ENCODE measurements at regions not wholly inside any gene's neighbourhood (a gene's known extent, or its start where the extent isn't known, plus 50 kb on each side); places are given as distances from the start of the nearest gene placed in this dataset.

DNA sequence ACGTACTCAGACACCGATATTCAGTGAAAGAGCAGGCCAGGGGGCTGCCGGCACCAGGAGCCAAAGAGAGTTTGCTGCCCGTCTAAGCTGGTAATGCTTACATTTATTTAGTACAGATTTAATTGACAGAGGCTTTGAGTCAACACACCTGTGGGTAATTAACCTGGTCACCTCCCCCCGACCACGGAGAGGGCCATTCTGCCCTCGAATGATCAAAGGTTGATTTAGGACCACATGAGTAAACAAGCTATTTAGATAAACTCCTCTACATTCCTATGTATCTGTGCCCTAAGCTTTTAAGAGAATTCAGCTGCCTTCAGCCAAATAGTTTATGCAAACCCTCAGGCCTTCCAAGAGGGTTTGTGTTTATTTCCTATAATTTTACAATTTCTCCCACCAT lies 164.8 kb downstream of the IPMK start:
- WGBS (ENCODE audit: insufficient coverage, low coverage, low lambda C conversion rate, missing lambda C conversion rate), result 51% methylated on average over 5 of the region's 7 CpGs
- intact Hi-C loops (cut with DNase I), result no loop called here
- Histone ChIP-seq H3K4me3 (no peak overlapping the region), H3K27ac (no peak overlapping the region), H3K36me3 (no peaks in the 10 kb centered on the region), H3K9me3 (no peaks in the 10 kb centered on the region), H3K4me1 (no peaks in the 10 kb centered on the region), H3K27me3 (no peaks in the 10 kb centered on the region)
- TF ChIP-seq, protein P1, sequence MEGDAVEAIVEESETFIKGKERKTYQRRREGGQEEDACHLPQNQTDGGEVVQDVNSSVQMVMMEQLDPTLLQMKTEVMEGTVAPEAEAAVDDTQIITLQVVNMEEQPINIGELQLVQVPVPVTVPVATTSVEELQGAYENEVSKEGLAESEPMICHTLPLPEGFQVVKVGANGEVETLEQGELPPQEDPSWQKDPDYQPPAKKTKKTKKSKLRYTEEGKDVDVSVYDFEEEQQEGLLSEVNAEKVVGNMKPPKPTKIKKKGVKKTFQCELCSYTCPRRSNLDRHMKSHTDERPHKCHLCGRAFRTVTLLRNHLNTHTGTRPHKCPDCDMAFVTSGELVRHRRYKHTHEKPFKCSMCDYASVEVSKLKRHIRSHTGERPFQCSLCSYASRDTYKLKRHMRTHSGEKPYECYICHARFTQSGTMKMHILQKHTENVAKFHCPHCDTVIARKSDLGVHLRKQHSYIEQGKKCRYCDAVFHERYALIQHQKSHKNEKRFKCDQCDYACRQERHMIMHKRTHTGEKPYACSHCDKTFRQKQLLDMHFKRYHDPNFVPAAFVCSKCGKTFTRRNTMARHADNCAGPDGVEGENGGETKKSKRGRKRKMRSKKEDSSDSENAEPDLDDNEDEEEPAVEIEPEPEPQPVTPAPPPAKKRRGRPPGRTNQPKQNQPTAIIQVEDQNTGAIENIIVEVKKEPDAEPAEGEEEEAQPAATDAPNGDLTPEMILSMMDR (IDR thresholded peaks at IDR 0.05), result no peak
- no peak for TF ChIP-seq POLR2A (IDR thresholded peaks at IDR 0.05)
- ATAC-seq, result no peak
- DNase-seq, result no peak

DNA sequence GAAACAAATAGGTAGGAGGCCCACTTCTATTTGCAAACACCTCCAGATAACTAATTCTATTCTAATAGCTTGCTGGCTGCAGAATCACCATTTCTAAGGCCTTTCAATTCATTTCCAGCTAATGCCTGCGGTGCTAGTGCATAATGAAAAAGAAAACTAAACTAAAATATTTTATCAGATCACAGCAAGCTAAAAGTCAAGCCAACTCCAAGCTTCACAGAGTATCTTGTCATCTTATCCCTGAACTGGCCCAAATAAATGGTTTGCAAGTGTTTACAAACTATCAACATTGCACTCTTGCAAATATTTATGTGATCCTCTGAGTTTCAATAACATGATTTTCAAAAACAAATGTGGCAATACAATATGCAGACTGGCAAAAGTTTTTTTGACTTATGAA lies 166.0 kb downstream of the IPMK start:
- H3K9me3 ChIP-seq, result no peaks in the 10 kb centered on the region
- intact Hi-C loops (cut with DNase I), result no loop called here
- WGBS (ENCODE audit: insufficient coverage, low coverage, low lambda C conversion rate, missing lambda C conversion rate), result 76% methylated on average over 1 of the region's 1 CpG
- TF ChIP-seq, protein P1 (IDR thresholded peaks at IDR 0.05), result no peak
- no peak for TF ChIP-seq POLR2A (IDR thresholded peaks at IDR 0.05)
- DNase-seq, result no peak
- no peak for ATAC-seq
- no peak overlapping the region for H3K4me3 ChIP-seq
- H3K27ac ChIP-seq, result no peak overlapping the region
- no peaks in the 10 kb centered on the region for H3K36me3 ChIP-seq
- no peaks in the 10 kb centered on the region for H3K4me1 ChIP-seq
- no peaks in the 10 kb centered on the region for H3K27me3 ChIP-seq

DNA sequence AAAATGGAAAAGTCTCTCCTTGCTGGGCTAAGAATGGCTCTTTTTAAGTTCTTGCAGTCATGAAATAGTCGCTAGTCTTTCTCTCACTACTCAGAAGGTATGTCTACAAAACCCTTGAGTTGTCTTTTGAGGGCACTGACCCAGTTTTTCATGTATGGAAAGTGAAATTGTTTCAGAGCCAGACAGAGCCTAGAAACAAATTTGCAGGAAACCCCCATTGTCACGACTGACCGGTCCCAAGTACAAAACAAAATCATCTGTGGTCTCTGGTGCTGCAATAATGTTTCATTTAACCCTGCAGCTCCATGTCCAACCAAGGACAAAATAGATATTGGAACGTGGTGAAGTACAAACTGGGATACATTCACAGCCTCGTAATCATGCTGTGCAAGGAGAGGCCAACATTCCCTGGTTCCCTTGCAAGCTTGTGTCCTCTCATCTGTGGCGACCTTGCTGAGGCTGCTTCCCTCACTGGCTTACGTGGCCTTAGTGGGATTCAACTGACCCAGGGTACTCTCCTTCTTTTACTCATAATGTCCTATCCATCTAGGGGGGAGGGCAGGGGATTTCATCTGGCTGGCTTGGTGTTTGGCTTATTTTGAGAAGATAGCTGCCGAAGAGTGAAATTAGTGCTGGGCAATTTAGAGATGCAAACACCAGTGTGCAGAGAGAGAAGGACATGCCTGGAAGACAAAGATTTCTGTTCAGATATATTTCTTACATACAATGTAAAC lies 172.5 kb downstream of the IPMK start:
- DNase-seq (no peak), ATAC-seq (no peak)
- no peaks in the 10 kb centered on the region for H3K4me1 ChIP-seq
- no peaks in the 10 kb centered on the region for H3K36me3 ChIP-seq
- no peak for TF ChIP-seq POLR2A (IDR thresholded peaks at IDR 0.05)
- TF ChIP-seq, protein P1 (IDR thresholded peaks at IDR 0.05), result no peak
- 40% methylated on average over 6 of the region's 8 CpGs for WGBS (ENCODE audit: insufficient coverage, low coverage, low lambda C conversion rate, missing lambda C conversion rate)
- H3K27ac ChIP-seq, result no peak overlapping the region
- no peaks in the 10 kb centered on the region for H3K9me3 ChIP-seq
- H3K27me3 ChIP-seq, result no peaks in the 10 kb centered on the region
- no peak overlapping the region for H3K4me3 ChIP-seq
- intact Hi-C loops (cut with DNase I), result no loop called here

DNA sequence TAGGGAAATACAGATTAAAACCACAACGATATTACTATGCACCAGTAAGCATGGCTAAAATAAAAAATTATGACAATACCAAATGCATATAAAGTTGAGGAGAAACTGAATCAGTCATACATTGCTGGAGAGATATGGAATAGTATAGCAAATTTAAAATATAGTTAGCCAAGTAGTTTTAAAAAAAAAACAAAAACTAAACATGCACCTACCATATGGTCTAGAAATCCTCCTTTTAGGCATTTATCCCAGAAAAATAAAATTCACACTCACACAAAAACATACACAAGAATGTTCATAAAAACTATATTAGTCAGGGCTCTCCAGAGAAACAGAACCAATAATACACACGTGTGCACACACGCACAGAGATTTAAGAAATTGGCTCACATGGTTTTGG lies 175.8 kb downstream of the IPMK start:
- TF ChIP-seq, protein P1 (IDR thresholded peaks at IDR 0.05), result no peak
- no peak for TF ChIP-seq POLR2A (IDR thresholded peaks at IDR 0.05)
- ATAC-seq, result no peak
- H3K27me3 ChIP-seq, result no peaks in the 10 kb centered on the region
- no peak overlapping the region for H3K27ac ChIP-seq
- intact Hi-C loops (cut with DNase I), result no loop called here
- no peaks in the 10 kb centered on the region for H3K9me3 ChIP-seq
- DNase-seq, result no peak
- no peaks in the 10 kb centered on the region for H3K36me3 ChIP-seq
- H3K4me1 ChIP-seq, result no peaks in the 10 kb centered on the region
- H3K4me3 ChIP-seq, result no peak overlapping the region
- WGBS (ENCODE audit: insufficient coverage, low coverage, low lambda C conversion rate, missing lambda C conversion rate), result 76% methylated on average over 3 of the region's 3 CpGs
